ENCODE measurements at regions not wholly inside any gene's neighbourhood (a gene's known extent, or its start where the extent isn't known, plus 50 kb on each side); places are given as distances from the start of the nearest gene placed in this dataset.

DNA sequence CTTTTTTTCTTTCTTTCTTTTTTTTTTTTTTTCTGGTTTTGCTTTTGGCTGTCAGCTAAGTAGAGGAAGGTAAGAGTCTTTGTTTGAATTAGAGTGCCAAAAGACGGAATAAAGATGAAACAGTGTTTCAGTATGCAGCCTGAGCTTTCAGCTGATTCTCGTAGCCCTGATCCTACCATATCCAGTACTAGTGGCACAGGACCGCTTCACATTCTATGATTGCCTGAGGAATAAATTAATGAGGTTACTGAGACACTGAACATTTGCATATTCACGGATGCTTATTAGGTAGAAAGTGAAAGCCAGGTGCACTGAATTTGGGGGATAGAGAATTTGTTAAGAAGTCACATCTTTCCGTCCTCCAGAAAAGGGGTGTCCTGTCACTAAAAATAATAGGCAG, 421.5 kb upstream of the POU3F3 start:
- Histone ChIP-seq H3K79me2 (ENCODE audit: insufficient read depth, low read length) (peaks cover 24% of the 10 kb centered on the region), H2AFZ (ENCODE audit: low read depth, low read length, severe bottlenecking) (peak overlapping the region; percentile 88), H3K27ac (ENCODE audit: low read depth, low read length) (peak overlapping the region; percentile 91), H3K9ac (ENCODE audit: low read length) (peak overlapping the region; percentile 77), H3K9me3 (ENCODE audit: insufficient read depth, low read length) (no peaks in the 10 kb centered on the region), H3K9me2 (replicated peaks; ENCODE audit: insufficient read depth, low read length) (no peaks in the 10 kb centered on the region), H3K4me2 (ENCODE audit: low read depth, low read length, poor library complexity, severe bottlenecking) (peak overlapping the region; percentile 100), H3K4me3 (ENCODE audit: insufficient read depth, low read length, poor library complexity, severe bottlenecking) (peak overlapping the region; percentile 63), H4K20me1 (ENCODE audit: low read depth, low read length) (no peaks in the 10 kb centered on the region), H3K27me3 (ENCODE audit: low read length) (no peaks in the 10 kb centered on the region), H3K36me3 (ENCODE audit: low read length) (peaks cover 4% of the 10 kb centered on the region), H3F3A (ENCODE audit: insufficient read depth) (peaks cover 9% of the 10 kb centered on the region)
- TF ChIP-seq EZH2phosphoT487 (conservative IDR thresholded peaks at IDR 0.05; ENCODE audit: low read length): no peak
- TF ChIP-seq, protein P1, sequence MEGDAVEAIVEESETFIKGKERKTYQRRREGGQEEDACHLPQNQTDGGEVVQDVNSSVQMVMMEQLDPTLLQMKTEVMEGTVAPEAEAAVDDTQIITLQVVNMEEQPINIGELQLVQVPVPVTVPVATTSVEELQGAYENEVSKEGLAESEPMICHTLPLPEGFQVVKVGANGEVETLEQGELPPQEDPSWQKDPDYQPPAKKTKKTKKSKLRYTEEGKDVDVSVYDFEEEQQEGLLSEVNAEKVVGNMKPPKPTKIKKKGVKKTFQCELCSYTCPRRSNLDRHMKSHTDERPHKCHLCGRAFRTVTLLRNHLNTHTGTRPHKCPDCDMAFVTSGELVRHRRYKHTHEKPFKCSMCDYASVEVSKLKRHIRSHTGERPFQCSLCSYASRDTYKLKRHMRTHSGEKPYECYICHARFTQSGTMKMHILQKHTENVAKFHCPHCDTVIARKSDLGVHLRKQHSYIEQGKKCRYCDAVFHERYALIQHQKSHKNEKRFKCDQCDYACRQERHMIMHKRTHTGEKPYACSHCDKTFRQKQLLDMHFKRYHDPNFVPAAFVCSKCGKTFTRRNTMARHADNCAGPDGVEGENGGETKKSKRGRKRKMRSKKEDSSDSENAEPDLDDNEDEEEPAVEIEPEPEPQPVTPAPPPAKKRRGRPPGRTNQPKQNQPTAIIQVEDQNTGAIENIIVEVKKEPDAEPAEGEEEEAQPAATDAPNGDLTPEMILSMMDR (IDR thresholded peaks at IDR 0.05; ENCODE audit: insufficient read depth, low read length, poor library complexity, severe bottlenecking): no peak

DNA sequence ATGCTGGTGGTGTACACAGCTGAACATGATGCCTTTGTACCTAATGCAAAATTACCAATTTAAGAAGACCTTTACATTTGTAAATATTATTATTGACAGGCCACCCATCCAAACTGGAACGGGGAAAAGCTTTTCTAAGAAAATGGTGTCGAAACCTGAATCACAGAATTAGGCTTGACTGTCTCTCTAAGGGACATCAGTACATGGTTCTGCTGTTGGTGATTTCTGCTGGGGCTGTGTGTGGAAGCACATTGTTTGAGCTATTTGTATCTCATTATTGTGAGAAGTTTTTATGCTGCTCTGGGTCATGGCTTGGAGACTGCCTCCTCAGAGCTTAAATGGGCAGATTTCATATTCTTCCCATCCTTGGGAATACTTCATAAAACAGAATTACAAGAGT, 420.9 kb upstream of the POU3F3 start:
- Histone ChIP-seq H3K79me2 (ENCODE audit: insufficient read depth, low read length) (peaks cover 27% of the 10 kb centered on the region), H3K27me3 (ENCODE audit: low read length) (no peaks in the 10 kb centered on the region), H2AFZ (ENCODE audit: low read depth, low read length, severe bottlenecking) (peak overlapping the region; percentile 88), H4K20me1 (ENCODE audit: low read depth, low read length) (no peaks in the 10 kb centered on the region), H3K9me3 (ENCODE audit: insufficient read depth, low read length) (no peaks in the 10 kb centered on the region), H3K9ac (ENCODE audit: low read length) (peak overlapping the region; percentile 77), H3K4me2 (ENCODE audit: low read depth, low read length, poor library complexity, severe bottlenecking) (peak overlapping the region; percentile 100), H3K27ac (ENCODE audit: low read depth, low read length) (peak overlapping the region; percentile 91), H3K9me2 (replicated peaks; ENCODE audit: insufficient read depth, low read length) (no peaks in the 10 kb centered on the region), H3K4me3 (ENCODE audit: insufficient read depth, low read length, poor library complexity, severe bottlenecking) (peak overlapping the region; percentile 63), H3K36me3 (ENCODE audit: low read length) (peaks cover 8% of the 10 kb centered on the region), H3F3A (ENCODE audit: insufficient read depth) (peaks cover 9% of the 10 kb centered on the region)
- TF ChIP-seq, protein P1 (IDR thresholded peaks at IDR 0.05; ENCODE audit: insufficient read depth, low read length, poor library complexity, severe bottlenecking): no peak
- no peak for TF ChIP-seq EZH2phosphoT487 (conservative IDR thresholded peaks at IDR 0.05; ENCODE audit: low read length)

DNA sequence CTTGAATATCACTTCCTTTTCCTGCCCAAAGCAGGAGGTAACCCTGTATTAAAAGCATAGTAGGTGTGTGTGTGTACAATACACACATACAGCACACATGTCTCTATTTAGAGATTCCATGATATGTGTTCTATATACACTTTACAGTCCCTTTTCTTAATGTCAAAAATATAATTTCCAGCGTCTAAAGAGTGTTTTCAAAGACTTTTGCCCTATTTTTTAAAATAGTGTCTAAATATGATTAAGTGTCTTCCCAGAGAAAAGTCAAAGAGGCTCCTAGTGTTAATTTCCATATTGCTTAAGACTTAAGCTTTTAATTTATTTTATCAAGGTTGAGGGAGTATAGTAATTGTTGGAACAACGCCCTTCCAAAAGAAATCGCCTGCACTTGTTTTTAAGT, 420.3 kb upstream of the POU3F3 start:
- Histone ChIP-seq H3K9ac (ENCODE audit: low read length) (peak overlapping the region; percentile 77), H4K20me1 (ENCODE audit: low read depth, low read length) (no peaks in the 10 kb centered on the region), H3K9me2 (replicated peaks; ENCODE audit: insufficient read depth, low read length) (no peaks in the 10 kb centered on the region), H3K79me2 (ENCODE audit: insufficient read depth, low read length) (peaks cover 30% of the 10 kb centered on the region), H3K4me2 (ENCODE audit: low read depth, low read length, poor library complexity, severe bottlenecking) (peak overlapping the region; percentile 100), H3K9me3 (ENCODE audit: insufficient read depth, low read length) (no peaks in the 10 kb centered on the region), H2AFZ (ENCODE audit: low read depth, low read length, severe bottlenecking) (peak overlapping the region; percentile 88), H3K36me3 (ENCODE audit: low read length) (peaks cover 8% of the 10 kb centered on the region), H3K27ac (ENCODE audit: low read depth, low read length) (peak overlapping the region; percentile 91), H3K27me3 (ENCODE audit: low read length) (no peaks in the 10 kb centered on the region), H3F3A (ENCODE audit: insufficient read depth) (peaks cover 9% of the 10 kb centered on the region), H3K4me3 (ENCODE audit: insufficient read depth, low read length, poor library complexity, severe bottlenecking) (peak overlapping the region; percentile 63)
- no peak for TF ChIP-seq EZH2phosphoT487 (conservative IDR thresholded peaks at IDR 0.05; ENCODE audit: low read length)
- TF ChIP-seq, protein P1 (IDR thresholded peaks at IDR 0.05; ENCODE audit: insufficient read depth, low read length, poor library complexity, severe bottlenecking): no peak
